Omental fat pad (tissue), 3 donors: ENCODE measurements at regions not wholly inside any gene's neighbourhood (a gene's known extent, or its start where the extent isn't known, plus 50 kb on each side); places are given as distances from the start of the nearest gene placed in this dataset.

Experiments
- ATAC-seq: fragments of 150-250 bp; one replicate; pipeline ENCODE4 v1.9.1; 2016; ENCODE audit warnings: mild to moderate bottlenecking, moderate library complexity; ENCODE audit not compliant: low FRiP score
- DNase-seq: peaks from one replicate; pipeline ENCODE4 v3.0.0-alpha.2; 2019; ENCODE audit warnings: low spot score
- CTCF ChIP-seq, 3 donors: fragments of 450-650 bp; IDR thresholded peaks; one replicate each; pipeline ENCODE4 v1.5.1; 2016 to 2017; ENCODE audit warnings: antibody characterized with exemption in 3 of 3, mild to moderate bottlenecking in 3 of 3, moderate library complexity in 2 of 3

- ATAC-seq (no peak), DNase-seq (no peak)
- no peak for TF ChIP-seq CTCF (IDR thresholded peaks at IDR 0.05)
These were observed 113.0 kb upstream of the FGF3 start for GRCh38 chr11:69931994-69932910.

GRCh38 chr11:69934861-69935494, 115.8 kb upstream of the FGF3 start:
- ATAC-seq: no peak

GRCh38 chr11:69935941-69936505, 116.8 kb upstream of the FGF3 start:
- no peak for TF ChIP-seq CTCF (IDR thresholded peaks at IDR 0.05)
- no peak for ATAC-seq

More at GRCh38 chr11:69934861-69935494, 115.8 kb upstream of the FGF3 start:
- DNase-seq: no peak
- TF ChIP-seq CTCF (IDR thresholded peaks at IDR 0.05): no peak

GRCh38 chr11:69936771-69937170, 117.6 kb upstream of the FGF3 start:
- TF ChIP-seq CTCF (IDR thresholded peaks at IDR 0.05): no peak
- DNase-seq: no peak
- ATAC-seq: no peak

More at GRCh38 chr11:69935941-69936505, 116.8 kb upstream of the FGF3 start:
- DNase-seq: no peak

- ATAC-seq (no peak), DNase-seq (no peak)
- no peak for TF ChIP-seq CTCF (IDR thresholded peaks at IDR 0.05)
These were observed 119.0 kb upstream of the FGF3 start for GRCh38 chr11:69938206-69938605.

- peak; percentile 81 for ATAC-seq
- DNase-seq: no peak
- no peak for TF ChIP-seq CTCF (IDR thresholded peaks at IDR 0.05)
These were observed 120.5 kb upstream of the FGF3 start for GRCh38 chr11:69939551-69940245.
